Stimulated activated CD8-positive, alpha-beta memory T cell treated with anti-CD3 and anti-CD28 coated beads, Interleukin-4, amount 100 ng/mL, for 1 hour (primary cell): ENCODE measurements at regions not wholly inside any gene's neighbourhood (a gene's known extent, or its start where the extent isn't known, plus 50 kb on each side); places are given as distances from the start of the nearest gene placed in this dataset.

ENCODE experiments used
- DNase-seq, 2 donors: peaks; one replicate each; pipeline ENCODE4 v3.0.0-alpha.2; 2020; ENCODE audit warnings: low read depth in 2 of 2, low spot score in 1 of 2

GRCh38 chr20:22506827-22507226 is 77.5 kb downstream of the FOXA2 start:
- DNase-seq, result no peak

DNA sequence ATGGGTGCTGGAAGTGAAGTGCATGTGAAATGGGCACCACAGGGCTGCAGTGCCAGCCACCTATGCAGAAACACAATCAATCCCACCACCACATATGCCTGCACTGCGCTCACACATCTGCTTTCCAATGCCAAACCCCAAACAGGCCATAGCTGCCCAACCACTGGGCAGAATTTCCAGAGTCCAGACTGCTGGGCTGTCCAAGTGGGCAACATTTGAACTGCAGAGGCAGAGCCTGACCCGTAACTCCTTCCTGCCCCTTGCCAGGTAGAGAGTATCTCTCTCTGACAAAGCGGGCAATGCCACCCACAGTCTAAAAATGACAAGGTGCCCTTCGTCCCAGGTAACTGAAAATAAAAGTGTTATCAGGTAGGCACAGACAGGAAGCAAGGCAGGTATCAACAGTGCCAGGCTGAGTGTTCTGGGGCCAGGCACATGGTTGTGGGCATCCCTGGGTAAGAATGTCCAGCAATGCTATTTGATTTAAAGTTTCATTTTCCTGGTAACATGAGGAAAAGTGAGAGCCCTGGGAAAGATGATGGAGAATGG is 79.5 kb downstream of the FOXA2 start:
- DNase-seq, result no peak

GRCh38 chr20:22503577-22503976 is 80.8 kb downstream of the FOXA2 start:
- DNase-seq, result no peak

DNA sequence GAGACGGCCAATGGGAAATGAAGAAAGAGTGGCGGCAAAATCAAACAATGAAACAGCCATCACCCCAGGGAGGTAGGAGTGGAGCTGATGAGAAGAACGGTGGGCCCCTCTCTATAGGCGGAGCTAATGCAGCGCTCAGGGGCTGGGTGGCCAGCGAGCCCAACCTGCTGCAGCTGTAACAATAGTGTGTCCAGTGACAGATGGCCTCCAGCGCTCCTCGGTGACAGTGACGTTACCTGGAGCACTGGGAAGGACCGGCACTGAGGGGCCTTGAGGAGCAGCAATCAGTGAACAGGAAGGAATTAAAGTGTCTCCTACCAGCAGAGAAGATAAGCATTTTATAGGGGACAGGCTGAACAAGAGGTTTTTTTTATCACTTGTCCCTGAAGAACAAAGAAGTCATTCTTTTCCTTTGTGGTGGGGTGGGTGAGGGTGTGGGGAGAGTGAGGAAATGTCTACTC is 81.6 kb downstream of the FOXA2 start:
- no peak for DNase-seq

GRCh38 chr20:22501566-22502344 is 82.6 kb downstream of the FOXA2 start:
- no peak for DNase-seq

- no peak for DNase-seq
These were observed 83.3 kb downstream of the FOXA2 start for GRCh38 chr20:22501034-22501433.

DNA sequence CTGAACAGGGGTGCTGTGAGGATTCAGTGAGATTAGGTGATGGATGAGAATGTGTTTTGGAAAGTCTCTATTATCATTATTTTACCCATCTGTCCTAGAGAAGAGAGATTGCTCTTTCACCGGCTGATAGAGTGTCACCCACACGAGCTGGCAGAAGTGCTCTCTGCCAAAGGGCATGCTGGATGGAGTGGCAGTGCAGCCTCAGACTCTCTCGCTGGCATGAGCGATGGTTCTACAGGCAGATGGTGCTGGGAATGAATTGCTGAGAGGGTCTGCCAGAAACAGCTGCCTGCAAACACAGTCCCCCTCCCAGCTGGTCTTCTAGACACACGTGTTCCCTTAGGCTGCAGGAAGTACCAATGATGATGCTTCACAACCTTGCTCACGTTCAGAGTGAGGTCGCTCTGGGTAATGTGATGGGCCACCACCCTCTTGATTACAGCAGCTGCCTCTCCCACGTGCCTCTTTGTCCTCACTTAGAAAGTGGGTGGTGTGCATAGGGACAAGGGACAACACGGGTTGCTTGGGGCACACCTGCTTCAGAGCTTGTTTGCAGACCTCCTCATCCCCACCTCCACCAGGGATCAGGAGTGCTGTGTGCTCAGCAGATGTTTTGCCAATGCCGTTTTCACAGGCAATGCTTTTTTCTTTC is 84.7 kb downstream of the FOXA2 start:
- DNase-seq, result no peak

DNA sequence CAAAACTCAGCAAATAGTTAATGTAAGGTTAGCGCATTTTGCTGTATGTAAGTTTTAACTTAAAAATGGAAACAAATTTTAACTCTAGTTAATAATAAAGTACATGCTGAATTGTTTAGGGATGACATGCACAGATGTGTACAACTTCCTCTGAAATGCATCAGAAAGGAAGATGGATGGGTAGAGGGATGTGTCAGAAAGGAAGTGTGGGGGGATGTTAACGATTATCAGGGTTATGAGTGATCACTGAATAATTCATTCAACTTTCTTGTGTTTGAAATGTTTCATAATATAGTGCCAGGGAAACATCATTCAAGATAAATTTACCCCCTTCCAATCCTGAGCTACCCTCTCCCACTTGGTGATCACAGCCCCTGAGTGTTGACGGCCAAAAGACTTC is 87.6 kb downstream of the FOXA2 start:
- DNase-seq, result no peak

- no peak for DNase-seq
These were observed 88.6 kb downstream of the FOXA2 start for GRCh38 chr20:22495789-22496188.

GRCh38 chr20:22495172-22495571 is 89.2 kb downstream of the FOXA2 start:
- DNase-seq, result no peak

DNA sequence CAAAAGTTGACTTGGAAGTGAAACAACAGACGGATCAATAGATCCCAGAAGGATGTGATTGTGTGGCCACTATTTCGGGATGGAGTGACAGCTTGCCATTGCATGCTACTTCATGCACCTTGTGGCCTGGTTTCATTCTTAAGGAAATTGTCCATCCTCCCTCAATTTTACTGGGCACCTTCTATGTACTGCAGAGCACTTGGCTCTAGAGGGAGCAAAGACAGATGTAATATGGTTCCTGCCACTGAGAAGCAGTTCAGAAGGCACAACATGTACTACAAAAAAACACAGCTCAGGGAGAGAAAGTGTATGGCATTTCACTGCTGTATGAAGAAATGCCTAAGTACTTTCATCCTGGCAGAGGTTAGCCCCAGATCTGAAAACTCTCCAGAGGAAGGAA is 91.9 kb downstream of the FOXA2 start:
- no peak for DNase-seq

DNA sequence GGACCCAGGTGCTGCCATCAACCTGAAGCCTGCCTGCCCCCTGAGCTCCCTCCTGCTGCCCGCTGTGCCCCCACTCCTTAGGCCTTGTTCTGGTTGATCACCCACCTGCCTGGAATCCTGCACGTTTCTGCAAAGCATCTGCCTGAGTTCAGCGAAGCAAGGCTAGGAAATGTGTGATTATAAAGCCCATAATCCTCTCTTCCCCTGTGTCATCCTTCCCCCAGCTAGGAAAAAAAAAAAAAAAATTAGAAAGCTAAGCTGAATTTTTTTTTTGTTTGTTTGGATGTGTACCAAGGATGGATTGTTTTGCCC is 93.2 kb downstream of the FOXA2 start:
- no peak for DNase-seq

DNA sequence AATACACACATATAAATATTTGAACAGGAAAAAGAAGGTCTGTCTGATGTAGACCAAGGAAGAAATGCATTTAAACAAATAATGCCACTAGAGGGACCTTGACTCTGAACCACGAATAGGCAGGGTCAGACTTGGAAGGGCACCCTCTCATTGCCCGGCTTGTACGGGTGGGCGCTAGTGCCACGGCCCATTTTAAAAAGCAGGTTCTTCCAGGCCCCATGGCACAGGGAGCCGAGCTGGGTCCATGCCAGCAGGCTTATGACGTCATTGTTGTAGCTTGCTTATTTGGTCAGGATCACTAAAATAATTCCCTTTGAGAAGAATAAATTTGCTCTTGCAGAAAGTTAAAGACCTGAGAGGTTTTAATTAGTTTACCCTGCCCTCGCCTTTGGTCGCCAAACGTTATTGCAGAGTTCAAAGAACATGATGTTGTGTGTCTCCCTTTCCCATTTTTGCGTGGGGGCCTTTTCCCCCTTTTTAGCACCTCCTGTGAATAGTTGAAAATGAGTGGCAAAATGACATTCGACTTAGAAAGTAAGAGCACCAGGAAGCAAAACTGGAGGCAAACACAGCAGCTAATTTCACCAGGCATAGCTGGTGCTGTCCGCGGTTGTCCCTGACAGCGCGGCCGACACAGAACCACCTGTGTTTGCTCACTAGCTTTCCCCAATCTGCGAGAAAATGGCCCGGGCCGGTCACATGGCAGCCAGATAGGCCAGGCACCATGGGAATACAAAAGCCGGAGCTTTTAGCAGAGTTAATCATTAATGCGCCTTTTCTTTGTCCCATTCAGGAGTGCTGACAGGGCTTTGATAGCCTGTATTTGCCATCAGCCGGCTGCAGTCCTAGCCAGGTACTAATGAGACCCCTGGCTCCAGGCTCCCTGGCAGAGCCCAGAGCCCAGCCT is 93.8 kb downstream of the FOXA2 start:
- no peak for DNase-seq

DNA sequence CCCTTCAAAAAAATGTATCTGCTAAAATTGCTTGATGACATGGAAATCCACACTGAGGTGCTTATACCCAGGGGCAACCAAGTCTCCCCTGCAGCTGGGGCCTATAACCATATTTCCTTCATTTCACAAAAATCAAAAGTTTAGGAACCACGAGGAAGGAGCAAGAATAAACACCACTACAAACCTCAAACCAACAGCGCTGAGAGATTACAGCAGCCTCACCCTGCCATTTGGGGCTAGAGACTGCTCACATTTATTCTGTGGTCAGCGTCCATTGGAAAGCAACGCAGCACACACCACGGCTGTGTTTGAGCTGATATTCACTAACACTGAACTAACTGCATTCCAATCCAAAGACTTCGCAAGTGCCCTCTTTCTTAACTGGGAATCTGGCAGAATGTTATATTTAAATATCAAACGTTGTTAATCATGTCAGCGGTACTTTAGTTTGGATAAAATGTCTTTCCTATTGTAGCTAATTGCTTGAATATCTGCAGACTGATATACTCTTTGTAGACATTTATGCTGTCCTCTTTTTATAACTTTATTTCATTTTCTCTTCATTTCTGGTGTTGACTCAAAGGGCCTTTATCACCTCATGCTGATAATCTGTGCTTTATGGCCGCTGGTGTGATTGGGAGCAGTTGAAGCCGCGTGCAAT is 94.6 kb downstream of the FOXA2 start:
- no peak for DNase-seq

DNA sequence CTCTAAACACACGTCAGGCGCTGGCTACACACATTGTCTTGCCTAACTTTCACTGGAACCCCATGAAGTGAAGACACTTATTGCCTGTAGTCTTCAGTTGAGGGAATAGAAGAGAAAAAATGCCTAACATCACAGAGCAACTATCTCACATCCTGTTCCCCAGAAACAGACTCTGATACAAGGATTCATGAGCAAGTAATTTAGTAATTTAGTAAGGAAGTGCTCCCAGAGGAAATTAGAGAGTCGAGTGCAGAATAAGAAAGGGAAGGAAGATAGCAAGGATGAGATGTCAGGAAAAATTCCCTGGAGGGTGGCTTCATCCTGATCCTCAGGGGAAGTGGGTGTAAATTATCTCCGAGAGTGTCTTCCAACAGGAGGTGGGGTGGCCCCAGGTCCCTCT is 104.0 kb downstream of the FOXA2 start:
- DNase-seq, result no peak

DNA sequence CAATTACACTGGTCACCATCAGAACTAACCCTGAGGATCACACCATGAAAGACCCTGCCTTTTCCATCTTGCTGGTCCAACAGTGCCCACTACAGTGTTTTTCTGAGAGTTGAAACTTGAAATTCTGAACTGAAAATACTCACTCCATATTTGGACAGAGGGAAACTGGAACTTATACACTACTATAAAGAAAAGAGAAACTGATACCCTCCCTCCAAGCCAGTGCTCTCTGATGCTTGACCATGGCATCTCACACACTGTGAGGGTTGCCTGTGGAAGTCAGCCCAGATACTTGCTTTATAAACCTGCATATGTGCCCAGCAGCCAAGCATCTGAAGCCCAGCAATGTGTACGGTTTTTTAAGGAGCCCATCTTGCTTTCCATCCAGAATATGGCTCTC is 108.7 kb downstream of the FOXA2 start:
- DNase-seq, result no peak

GRCh38 chr20:22474224-22474623 is 110.1 kb downstream of the FOXA2 start:
- DNase-seq, result no peak

DNA sequence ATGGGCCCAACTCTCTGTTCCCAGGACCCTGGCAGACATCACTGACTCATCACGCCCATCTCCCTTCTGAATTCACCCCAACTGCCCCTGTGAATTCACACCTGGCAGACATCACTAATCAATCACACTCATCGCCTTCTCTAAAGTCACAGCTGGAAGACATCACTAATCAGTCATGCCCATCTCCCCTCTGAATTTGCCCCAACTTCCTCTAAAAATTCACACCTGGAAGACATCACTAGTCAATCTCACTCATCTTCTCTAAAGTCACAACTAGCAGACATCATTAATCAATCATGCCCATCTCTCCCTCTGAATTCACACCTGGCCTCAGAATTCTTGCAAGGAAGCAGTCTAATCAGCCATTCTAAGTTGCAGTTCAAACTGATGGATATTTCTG is 111.1 kb downstream of the FOXA2 start:
- no peak for DNase-seq

DNA sequence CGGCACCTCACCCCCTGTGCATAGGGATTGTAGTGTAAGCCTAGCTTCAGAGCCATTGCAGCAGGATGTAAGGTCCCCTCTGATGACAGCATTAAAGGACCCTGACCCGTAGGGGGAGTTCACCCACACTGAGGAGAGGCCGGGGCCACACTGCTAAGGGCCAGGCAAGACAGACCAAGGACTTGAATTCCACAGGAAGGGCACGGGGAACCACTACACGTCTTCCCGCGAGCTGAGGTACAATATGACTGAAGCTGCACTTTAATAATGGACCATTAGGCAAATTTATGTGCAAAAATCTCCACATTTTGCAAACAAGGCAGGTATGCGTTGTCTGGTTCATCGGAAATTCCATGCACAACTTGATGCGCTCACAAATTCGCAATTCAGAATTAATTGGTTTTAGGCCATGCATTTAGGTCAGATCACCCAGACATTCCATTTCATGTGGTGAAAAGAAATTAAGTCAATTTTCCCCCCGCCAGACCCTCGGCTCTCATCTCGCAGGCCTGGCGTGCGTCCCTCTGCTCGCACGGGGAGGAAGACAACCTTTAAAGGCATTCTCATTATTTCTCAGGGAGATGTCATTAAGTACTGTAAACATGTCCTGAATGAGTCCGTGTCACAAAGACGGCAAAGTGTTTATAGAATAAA is 111.8 kb downstream of the FOXA2 start:
- DNase-seq, result no peak

DNA sequence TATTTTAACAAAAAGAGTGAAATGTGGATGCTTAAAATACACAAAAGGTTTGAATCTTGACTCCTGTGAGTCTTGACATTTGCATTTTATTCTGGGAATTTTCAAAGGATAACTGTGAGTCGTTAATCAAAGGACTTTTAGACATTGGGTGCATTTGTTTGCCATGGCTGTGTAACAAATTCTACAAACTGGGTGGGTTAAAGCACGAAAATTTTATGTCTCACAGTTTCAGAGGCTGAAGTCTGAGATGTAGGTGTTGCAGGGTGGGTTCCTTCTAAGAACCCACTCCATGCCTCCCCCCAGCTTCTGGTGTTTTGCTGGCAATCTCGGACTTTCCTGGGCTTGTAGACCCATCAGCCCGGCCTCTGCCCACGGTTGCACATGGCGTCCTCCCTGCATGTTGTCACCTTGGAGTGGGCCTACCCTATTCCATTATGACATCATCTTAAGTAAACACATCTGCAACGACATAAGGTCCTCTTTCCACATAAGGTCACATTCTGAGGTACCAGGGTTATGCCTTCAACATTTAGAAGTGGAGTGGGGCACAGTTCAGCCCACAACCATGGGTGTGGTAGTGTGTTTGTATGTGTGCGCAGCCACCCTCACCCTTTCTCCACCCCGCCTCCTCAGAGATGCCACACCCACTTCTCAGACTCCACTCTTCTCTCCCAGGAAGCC is 113.1 kb downstream of the FOXA2 start:
- DNase-seq, result no peak
